Activated naive CD4-positive, alpha-beta T cell treated with anti-CD3 and anti-CD28 coated beads, Interleukin-2, amount 50 U/mL, for 24 hours (primary cell): ENCODE measurements at regions not wholly inside any gene's neighbourhood (a gene's known extent, or its start where the extent isn't known, plus 50 kb on each side); places are given as distances from the start of the nearest gene placed in this dataset.

Source experiments
- H3K27ac Mint-ChIP-seq: one replicate; pipeline ENCODE4 v1.8.0; 2021; ENCODE audit warnings: mild to moderate bottlenecking, mixed read lengths
- H3K27me3 Mint-ChIP-seq: one replicate; pipeline ENCODE4 v1.8.0; 2021; ENCODE audit warnings: mixed read lengths
- H3K36me3 Mint-ChIP-seq: one replicate; pipeline ENCODE4 v1.8.0; 2021; ENCODE audit warnings: mixed read lengths
- H3K4me1 Mint-ChIP-seq: one replicate; pipeline ENCODE4 v1.8.0; 2021; ENCODE audit warnings: mixed read lengths
- H3K4me3 Mint-ChIP-seq: one replicate; pipeline ENCODE4 v1.8.0; 2021; ENCODE audit warnings: mild to moderate bottlenecking, mixed read lengths
- H3K9me3 Mint-ChIP-seq: one replicate; pipeline ENCODE4 v1.8.0; 2021; ENCODE audit warnings: mixed read lengths

GRCh38 chr7:110607050-110607857 is 483.7 kb upstream of the LRRN3 start:
- Mint-ChIP-seq H3K36me3 (no peaks in the 10 kb centered on the region), H3K4me3 (no peak overlapping the region), H3K27ac (no peak overlapping the region), H3K9me3 (no peaks in the 10 kb centered on the region), H3K4me1 (no peaks in the 10 kb centered on the region), H3K27me3 (no peaks in the 10 kb centered on the region)

- no peaks in the 10 kb centered on the region for H3K27me3 Mint-ChIP-seq
- H3K4me1 Mint-ChIP-seq: no peaks in the 10 kb centered on the region
- no peaks in the 10 kb centered on the region for H3K36me3 Mint-ChIP-seq
- no peaks in the 10 kb centered on the region for H3K9me3 Mint-ChIP-seq
- no peak overlapping the region for H3K27ac Mint-ChIP-seq
- no peak overlapping the region for H3K4me3 Mint-ChIP-seq
These were observed 481.6 kb upstream of the LRRN3 start for GRCh38 chr7:110609336-110609735.

- no peaks in the 10 kb centered on the region for H3K9me3 Mint-ChIP-seq
- H3K4me1 Mint-ChIP-seq: no peaks in the 10 kb centered on the region
- no peak overlapping the region for H3K4me3 Mint-ChIP-seq
- H3K27me3 Mint-ChIP-seq: no peaks in the 10 kb centered on the region
- H3K27ac Mint-ChIP-seq: no peak overlapping the region
- no peaks in the 10 kb centered on the region for H3K36me3 Mint-ChIP-seq
These were observed 478.2 kb upstream of the LRRN3 start for GRCh38 chr7:110612680-110613079.
